OCI-LY7 (cell line): ENCODE measurements at regions not wholly inside any gene's neighbourhood (a gene's known extent, or its start where the extent isn't known, plus 50 kb on each side); places are given as distances from the start of the nearest gene placed in this dataset.

Source experiments
- BruUV-seq: library from RNA; stranded (reverse); fragments of 400-500 nt; replicated peaks from 2 replicates; lab custom pipeline; 2021; lab: Mats Ljungman, UMichigan
- CTCF ChIA-PET: fragments of 300-600 bp; sonication (Branson Sonifier 250); formaldehyde crosslinking; loops from one replicate; lab custom pipeline; 2022; ENCODE audit warnings: antibody characterized with exemption; ENCODE audit not compliant: unreplicated experiment; lab: Charles Lee
- POLR2A ChIA-PET: fragments of 300-600 bp; sonication (Branson Sonifier 250); formaldehyde crosslinking; loops from one replicate; lab custom pipeline; 2022; ENCODE audit warnings: antibody characterized with exemption; lab: Charles Lee
- DNase-seq: peaks from one replicate; pipeline ENCODE4 v3.0.0-alpha.2; 2015; ENCODE audit warnings: low spot score
- H2AFZ ChIP-seq: fragments of 200-600 bp; sonication (generic), shearing (Covaris generic); 2 replicates; pipeline ENCODE4 v1.6.1; 2014; ENCODE audit warnings: mild to moderate bottlenecking, antibody characterized with exemption, low read length, moderate library complexity
- H3K27ac ChIP-seq: fragments of 200-600 bp; sonication (generic); 2 replicates; pipeline ENCODE4 v1.5.1; 2014; ENCODE audit warnings: mixed run types, low read depth, mild to moderate bottlenecking, moderate library complexity, low read length, inconsistent platforms; ENCODE audit not compliant: poor library complexity, severe bottlenecking
- H3K36me3 ChIP-seq: fragments of 200-600 bp; sonication (generic); 2 replicates; pipeline ENCODE4 v1.6.1; 2014; ENCODE audit warnings: mild to moderate bottlenecking, antibody characterized with exemption, low read length, moderate library complexity, mixed read lengths; ENCODE audit not compliant: insufficient read depth
- H3K4me1 ChIP-seq: fragments of 200-600 bp; sonication (generic); 2 replicates; pipeline ENCODE4 v1.5.1; 2014; ENCODE audit warnings: mild to moderate bottlenecking, low read length; ENCODE audit not compliant: insufficient read depth, poor library complexity, severe bottlenecking
- H3K4me2 ChIP-seq: fragments of 200-600 bp; sonication (generic); 2 replicates; pipeline ENCODE4 v1.6.1; 2014; ENCODE audit warnings: mild to moderate bottlenecking, low read length
- H3K4me3 ChIP-seq: fragments of 200-600 bp; sonication (generic); 2 replicates; pipeline ENCODE4 v1.5.1; 2014; ENCODE audit warnings: mild to moderate bottlenecking, low read depth, low read length; ENCODE audit not compliant: poor library complexity, severe bottlenecking
- H3K79me2 ChIP-seq: fragments of 200-600 bp; sonication (generic); 2 replicates; pipeline ENCODE4 v1.6.1; 2016; ENCODE audit warnings: low read depth, mild to moderate bottlenecking, low read length, moderate library complexity, mixed read lengths; ENCODE audit not compliant: insufficient read depth
- H3K9me2 ChIP-seq: fragments of 200-600 bp; sonication (generic); 2 replicates; pipeline ENCODE4 v1.6.1; 2016; ENCODE audit warnings: mild to moderate bottlenecking, low read length, mixed read lengths; ENCODE audit not compliant: insufficient read depth
- H3K9me3 ChIP-seq: fragments of 200-600 bp; sonication (generic); 2 replicates; pipeline ENCODE4 v1.6.1; 2014; ENCODE audit warnings: mild to moderate bottlenecking, mixed run types, low read length, mixed read lengths
- H4K20me1 ChIP-seq: fragments of 200-600 bp; sonication (generic); 2 replicates; pipeline ENCODE4 v1.6.1; 2014; ENCODE audit warnings: mild to moderate bottlenecking, antibody characterized with exemption, low read length, moderate library complexity, mixed read lengths; ENCODE audit not compliant: insufficient read depth
- EZH2phosphoT487 ChIP-seq: fragments of 200-600 bp; sonication (generic); IDR thresholded peaks from 2 replicates; pipeline ENCODE4 v1.6.1; 2018; ENCODE audit warnings: low read depth, borderline replicate concordance, mild to moderate bottlenecking, mixed run types, antibody characterized with exemption, low read length, moderate library complexity, mixed read lengths
- intact Hi-C: fragments of 100-400 bp; cut with micrococcal nuclease; formaldehyde crosslinking; loops from one replicate; pipeline ENCODE4 v1.10.0; 2022; ENCODE audit not compliant: unreplicated experiment
- TF ChIP-seq, protein P1 (sequence below): fragments of 200-600 bp; sonication (generic); conservative IDR thresholded peaks from 2 replicates; pipeline ENCODE4 v1.5.1; 2014; ENCODE audit warnings: mild to moderate bottlenecking, antibody characterized with exemption, low read length, moderate library complexity, mixed read lengths

DNA sequence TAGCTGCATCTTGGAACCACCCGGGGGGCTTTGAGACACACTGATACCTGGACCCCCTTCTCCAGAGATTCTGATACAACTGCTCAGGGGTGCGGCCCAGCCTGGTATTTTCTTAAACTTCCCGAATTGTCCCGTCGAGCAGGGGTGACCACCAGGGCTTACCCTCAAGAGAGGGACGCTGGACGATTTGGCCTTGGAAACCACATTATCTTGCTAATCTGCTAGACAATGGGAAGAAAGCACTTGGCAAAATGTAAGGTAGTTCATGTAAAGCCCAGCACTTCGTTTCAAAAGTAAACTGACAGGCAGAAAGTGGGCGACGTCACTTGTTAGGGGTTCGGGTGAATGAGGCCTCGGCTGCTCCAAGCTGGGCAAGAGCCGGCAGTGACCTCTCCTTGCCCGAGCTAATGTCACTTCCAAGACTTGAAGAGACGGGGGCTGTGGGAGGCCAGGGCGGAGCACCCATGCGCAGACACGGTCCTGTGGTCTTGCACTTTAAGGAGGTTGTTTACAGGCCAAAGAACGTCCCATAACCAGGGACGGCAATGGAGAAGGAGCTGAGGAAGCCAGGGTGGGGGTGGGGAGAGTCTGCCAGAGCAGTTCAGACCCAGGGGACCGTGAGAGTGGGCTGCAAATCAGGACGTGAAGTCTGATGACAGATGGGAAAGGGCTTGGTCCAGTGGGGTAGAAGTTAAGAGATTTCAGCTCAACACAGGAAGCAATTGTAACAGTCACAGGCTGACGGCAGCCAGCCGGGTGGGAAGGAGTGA is 152.7 kb upstream of the GSE1 start:
- H3K4me2 ChIP-seq, result no peak overlapping the region
- CTCF ChIA-PET, result interaction anchor here (1.2 kb wide), 1 partner anchor 13 kb away, joined by 4 read pairs; no protein-coding TSS in a partner anchor
- no peak overlapping the region for H3K27ac ChIP-seq
- no peak overlapping the region for H3K4me3 ChIP-seq
- H3K9me3 ChIP-seq, result no peaks in the 10 kb centered on the region
- no peaks in the 10 kb centered on the region for H3K79me2 ChIP-seq
- DNase-seq, result no peak
- TF ChIP-seq, protein P1, sequence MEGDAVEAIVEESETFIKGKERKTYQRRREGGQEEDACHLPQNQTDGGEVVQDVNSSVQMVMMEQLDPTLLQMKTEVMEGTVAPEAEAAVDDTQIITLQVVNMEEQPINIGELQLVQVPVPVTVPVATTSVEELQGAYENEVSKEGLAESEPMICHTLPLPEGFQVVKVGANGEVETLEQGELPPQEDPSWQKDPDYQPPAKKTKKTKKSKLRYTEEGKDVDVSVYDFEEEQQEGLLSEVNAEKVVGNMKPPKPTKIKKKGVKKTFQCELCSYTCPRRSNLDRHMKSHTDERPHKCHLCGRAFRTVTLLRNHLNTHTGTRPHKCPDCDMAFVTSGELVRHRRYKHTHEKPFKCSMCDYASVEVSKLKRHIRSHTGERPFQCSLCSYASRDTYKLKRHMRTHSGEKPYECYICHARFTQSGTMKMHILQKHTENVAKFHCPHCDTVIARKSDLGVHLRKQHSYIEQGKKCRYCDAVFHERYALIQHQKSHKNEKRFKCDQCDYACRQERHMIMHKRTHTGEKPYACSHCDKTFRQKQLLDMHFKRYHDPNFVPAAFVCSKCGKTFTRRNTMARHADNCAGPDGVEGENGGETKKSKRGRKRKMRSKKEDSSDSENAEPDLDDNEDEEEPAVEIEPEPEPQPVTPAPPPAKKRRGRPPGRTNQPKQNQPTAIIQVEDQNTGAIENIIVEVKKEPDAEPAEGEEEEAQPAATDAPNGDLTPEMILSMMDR, result no peak
- TF ChIP-seq EZH2phosphoT487, result no peak
- no TSS peak for BruUV-seq
- H4K20me1 ChIP-seq, result no peaks in the 10 kb centered on the region
- H2AFZ ChIP-seq, result no peak overlapping the region
- intact Hi-C loops, result no loop called here
- no peaks in the 10 kb centered on the region for H3K9me2 ChIP-seq
- no peaks in the 10 kb centered on the region for H3K36me3 ChIP-seq
- H3K4me1 ChIP-seq, result peaks cover 9% of the 10 kb centered on the region
- POLR2A ChIA-PET, result interaction anchor here (1.0 kb wide), 1 partner anchor 11 kb away, joined by 3 read pairs; no protein-coding TSS in a partner anchor

DNA sequence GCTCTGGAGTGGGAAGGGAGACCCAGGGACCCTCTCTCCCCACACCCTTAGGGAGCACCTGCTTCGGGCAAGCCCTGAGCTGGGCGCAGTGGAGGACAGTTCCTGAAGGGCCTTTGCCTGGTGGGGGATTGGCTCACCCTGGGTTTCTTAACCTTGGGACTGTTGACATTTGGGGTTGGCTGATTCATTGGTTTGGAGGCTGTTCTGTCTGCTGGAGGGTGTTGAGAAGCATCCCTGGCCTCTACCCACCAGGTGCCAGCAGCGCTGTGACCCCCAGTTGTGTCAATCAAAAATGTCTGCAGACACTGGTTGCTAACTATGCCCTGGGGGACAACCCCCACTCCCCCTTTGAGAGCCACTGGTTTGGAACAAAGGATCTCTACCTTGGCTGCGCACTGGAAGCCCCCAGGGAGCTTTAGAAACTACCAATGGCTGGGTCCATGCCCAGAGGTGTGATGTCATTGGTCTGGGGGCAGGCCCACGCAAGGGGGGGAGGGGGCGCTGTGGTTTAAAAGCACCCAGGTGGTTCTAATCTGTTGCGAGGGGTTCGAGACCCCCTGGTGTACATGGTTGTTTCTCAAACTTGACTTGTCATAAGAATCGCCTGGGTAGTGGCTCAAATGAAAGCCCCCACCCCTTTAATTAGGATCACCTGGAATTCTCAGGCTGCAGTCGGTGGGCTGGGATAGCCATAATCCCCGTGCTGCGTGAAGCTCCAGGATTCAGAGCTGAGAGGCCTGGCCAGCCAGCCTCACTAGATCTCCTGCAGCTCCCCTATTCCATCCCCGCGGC is 151.9 kb upstream of the GSE1 start:
- H3K9me3 ChIP-seq, result no peaks in the 10 kb centered on the region
- peaks cover 9% of the 10 kb centered on the region for H3K4me1 ChIP-seq
- H4K20me1 ChIP-seq, result no peaks in the 10 kb centered on the region
- H3K4me2 ChIP-seq, result no peak overlapping the region
- no peak for TF ChIP-seq EZH2phosphoT487
- TF ChIP-seq, protein P1, result no peak
- BruUV-seq, result no TSS peak
- H3K79me2 ChIP-seq, result no peaks in the 10 kb centered on the region
- no peaks in the 10 kb centered on the region for H3K9me2 ChIP-seq
- no peaks in the 10 kb centered on the region for H3K36me3 ChIP-seq
- H2AFZ ChIP-seq, result no peak overlapping the region
- intact Hi-C loops, result no loop called here
- no peak overlapping the region for H3K27ac ChIP-seq
- ChIA-PET CTCF (interaction anchor here (1.2 kb wide), 1 partner anchor 13 kb away, joined by 4 read pairs; no protein-coding TSS in a partner anchor), POLR2A (interaction anchor here (0.6 to 1.0 kb wide), 2 partner anchors 10 to 425 kb away, joined by 3 read pairs; no protein-coding TSS in a partner anchor)
- H3K4me3 ChIP-seq, result no peak overlapping the region
- DNase-seq, result no peak
